ENCODE measurements at regions not wholly inside any gene's neighbourhood (a gene's known extent, or its start where the extent isn't known, plus 50 kb on each side); places are given as distances from the start of the nearest gene placed in this dataset.

GRCh38 chr14:55877942-55878341 lies 240.3 kb upstream of the PELI2 start:
- TF ChIP-seq, protein P1, sequence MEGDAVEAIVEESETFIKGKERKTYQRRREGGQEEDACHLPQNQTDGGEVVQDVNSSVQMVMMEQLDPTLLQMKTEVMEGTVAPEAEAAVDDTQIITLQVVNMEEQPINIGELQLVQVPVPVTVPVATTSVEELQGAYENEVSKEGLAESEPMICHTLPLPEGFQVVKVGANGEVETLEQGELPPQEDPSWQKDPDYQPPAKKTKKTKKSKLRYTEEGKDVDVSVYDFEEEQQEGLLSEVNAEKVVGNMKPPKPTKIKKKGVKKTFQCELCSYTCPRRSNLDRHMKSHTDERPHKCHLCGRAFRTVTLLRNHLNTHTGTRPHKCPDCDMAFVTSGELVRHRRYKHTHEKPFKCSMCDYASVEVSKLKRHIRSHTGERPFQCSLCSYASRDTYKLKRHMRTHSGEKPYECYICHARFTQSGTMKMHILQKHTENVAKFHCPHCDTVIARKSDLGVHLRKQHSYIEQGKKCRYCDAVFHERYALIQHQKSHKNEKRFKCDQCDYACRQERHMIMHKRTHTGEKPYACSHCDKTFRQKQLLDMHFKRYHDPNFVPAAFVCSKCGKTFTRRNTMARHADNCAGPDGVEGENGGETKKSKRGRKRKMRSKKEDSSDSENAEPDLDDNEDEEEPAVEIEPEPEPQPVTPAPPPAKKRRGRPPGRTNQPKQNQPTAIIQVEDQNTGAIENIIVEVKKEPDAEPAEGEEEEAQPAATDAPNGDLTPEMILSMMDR (IDR thresholded peaks at IDR 0.05; ENCODE audit: extremely low read depth, missing control alignments) = no peak
- DNase-seq (ENCODE audit: low spot score) = no peak

GRCh38 chr14:55881577-55882241 lies 236.5 kb upstream of the PELI2 start:
- no peak for DNase-seq (ENCODE audit: low spot score)
- TF ChIP-seq, protein P1 (IDR thresholded peaks at IDR 0.05; ENCODE audit: extremely low read depth, missing control alignments) = no peak

- TF ChIP-seq, protein P1 (IDR thresholded peaks at IDR 0.05; ENCODE audit: extremely low read depth, missing control alignments) = no peak
- no peak for DNase-seq (ENCODE audit: low spot score)
Measured at GRCh38 chr14:55884819-55885218, 233.4 kb upstream of the PELI2 start.

DNA sequence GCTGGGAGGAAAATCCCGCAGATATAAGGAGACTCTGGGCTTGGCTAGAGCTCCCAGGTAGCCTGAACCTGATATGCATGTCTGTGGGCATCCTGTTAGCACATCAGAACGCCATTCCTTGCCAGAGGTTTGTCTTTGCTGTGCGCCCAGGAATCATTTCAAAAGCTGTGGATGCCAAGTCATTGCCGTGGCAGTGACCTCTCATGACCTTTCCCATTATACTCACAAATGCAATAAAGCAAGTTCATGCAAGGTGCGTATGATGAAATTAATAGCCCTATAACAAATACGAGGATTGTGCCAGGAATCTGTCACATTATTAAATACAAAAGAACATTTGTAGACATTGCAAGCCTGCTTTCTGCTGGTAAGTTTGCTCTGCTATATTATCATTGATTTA lies 229.1 kb upstream of the PELI2 start:
- TF ChIP-seq, protein P1 (IDR thresholded peaks at IDR 0.05; ENCODE audit: extremely low read depth, missing control alignments) = no peak
- DNase-seq (ENCODE audit: low spot score) = no peak

GRCh38 chr14:55891692-55892091 lies 226.5 kb upstream of the PELI2 start:
- TF ChIP-seq, protein P1 (IDR thresholded peaks at IDR 0.05; ENCODE audit: extremely low read depth, missing control alignments) = no peak
- no peak for DNase-seq (ENCODE audit: low spot score)

GRCh38 chr14:55892906-55893305 lies 225.3 kb upstream of the PELI2 start:
- TF ChIP-seq, protein P1 (IDR thresholded peaks at IDR 0.05; ENCODE audit: extremely low read depth, missing control alignments) = no peak

GRCh38 chr14:55893705-55894104 lies 224.5 kb upstream of the PELI2 start:
- no peak for DNase-seq (ENCODE audit: low spot score)
- TF ChIP-seq, protein P1 (IDR thresholded peaks at IDR 0.05; ENCODE audit: extremely low read depth, missing control alignments) = no peak

More at GRCh38 chr14:55892906-55893305, 225.3 kb upstream of the PELI2 start:
- DNase-seq (ENCODE audit: low spot score) = no peak
